Thyroid gland (tissue), 4 donors: ENCODE measurements at regions not wholly inside any gene's neighbourhood (a gene's known extent, or its start where the extent isn't known, plus 50 kb on each side); places are given as distances from the start of the nearest gene placed in this dataset.

Experiments used
- POLR2A ChIP-seq, 2 donors: fragments of 450-650 bp; IDR thresholded peaks; one replicate each; pipeline ENCODE4 v1.6.1; 2017; ENCODE audit warnings: antibody characterized with exemption in 2 of 2, mild to moderate bottlenecking in 2 of 2, moderate library complexity in 1 of 2
- TF ChIP-seq, protein P1 (sequence below), 6 experiments: fragments of 200-600 bp in 3 of 6; fragments of 450-650 bp in 3 of 6; sonication (generic) in 3 of 6; IDR thresholded peaks; one replicate each; pipeline ENCODE4 v1.5.1; 2016 to 2019; ENCODE audit warnings: antibody characterized with exemption in 6 of 6, mild to moderate bottlenecking in 2 of 6, inconsistent platforms in 1 of 6, moderate library complexity in 1 of 6

DNA sequence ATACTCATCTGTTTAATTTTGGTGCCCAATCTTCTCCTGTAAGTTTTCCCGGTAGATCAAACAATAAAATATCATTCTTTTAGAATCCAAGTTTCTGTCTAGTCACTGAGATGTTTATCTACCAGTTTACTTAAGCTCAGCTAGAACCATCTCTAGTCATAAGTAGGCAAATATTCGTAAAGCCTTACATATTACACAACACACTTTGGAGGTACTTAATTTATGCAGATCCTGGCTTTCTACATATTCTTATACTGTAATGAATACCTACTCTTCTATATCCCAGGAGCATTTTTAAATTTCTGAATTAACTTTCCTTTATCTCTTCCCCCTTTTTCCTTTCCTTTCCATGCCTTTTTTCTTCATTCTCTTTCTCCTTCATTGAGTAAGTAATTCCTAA lies 185.9 kb upstream of the ZBTB20 start:
- TF ChIP-seq, protein P1, sequence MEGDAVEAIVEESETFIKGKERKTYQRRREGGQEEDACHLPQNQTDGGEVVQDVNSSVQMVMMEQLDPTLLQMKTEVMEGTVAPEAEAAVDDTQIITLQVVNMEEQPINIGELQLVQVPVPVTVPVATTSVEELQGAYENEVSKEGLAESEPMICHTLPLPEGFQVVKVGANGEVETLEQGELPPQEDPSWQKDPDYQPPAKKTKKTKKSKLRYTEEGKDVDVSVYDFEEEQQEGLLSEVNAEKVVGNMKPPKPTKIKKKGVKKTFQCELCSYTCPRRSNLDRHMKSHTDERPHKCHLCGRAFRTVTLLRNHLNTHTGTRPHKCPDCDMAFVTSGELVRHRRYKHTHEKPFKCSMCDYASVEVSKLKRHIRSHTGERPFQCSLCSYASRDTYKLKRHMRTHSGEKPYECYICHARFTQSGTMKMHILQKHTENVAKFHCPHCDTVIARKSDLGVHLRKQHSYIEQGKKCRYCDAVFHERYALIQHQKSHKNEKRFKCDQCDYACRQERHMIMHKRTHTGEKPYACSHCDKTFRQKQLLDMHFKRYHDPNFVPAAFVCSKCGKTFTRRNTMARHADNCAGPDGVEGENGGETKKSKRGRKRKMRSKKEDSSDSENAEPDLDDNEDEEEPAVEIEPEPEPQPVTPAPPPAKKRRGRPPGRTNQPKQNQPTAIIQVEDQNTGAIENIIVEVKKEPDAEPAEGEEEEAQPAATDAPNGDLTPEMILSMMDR (IDR thresholded peaks at IDR 0.05), result no peak
- no peak for TF ChIP-seq POLR2A (IDR thresholded peaks at IDR 0.05)
